Suppressor macrophage (primary cell): ENCODE measurements at regions not wholly inside any gene's neighbourhood (a gene's known extent, or its start where the extent isn't known, plus 50 kb on each side); places are given as distances from the start of the nearest gene placed in this dataset.
A peak's percentile ranks its signal among the peaks of the same experiment; 100 is the strongest.

Experiments used
- DNase-seq, 4 experiments: peaks; one replicate each; pipeline ENCODE4 v3.0.0-alpha.2; 2020 to 2022

DNA sequence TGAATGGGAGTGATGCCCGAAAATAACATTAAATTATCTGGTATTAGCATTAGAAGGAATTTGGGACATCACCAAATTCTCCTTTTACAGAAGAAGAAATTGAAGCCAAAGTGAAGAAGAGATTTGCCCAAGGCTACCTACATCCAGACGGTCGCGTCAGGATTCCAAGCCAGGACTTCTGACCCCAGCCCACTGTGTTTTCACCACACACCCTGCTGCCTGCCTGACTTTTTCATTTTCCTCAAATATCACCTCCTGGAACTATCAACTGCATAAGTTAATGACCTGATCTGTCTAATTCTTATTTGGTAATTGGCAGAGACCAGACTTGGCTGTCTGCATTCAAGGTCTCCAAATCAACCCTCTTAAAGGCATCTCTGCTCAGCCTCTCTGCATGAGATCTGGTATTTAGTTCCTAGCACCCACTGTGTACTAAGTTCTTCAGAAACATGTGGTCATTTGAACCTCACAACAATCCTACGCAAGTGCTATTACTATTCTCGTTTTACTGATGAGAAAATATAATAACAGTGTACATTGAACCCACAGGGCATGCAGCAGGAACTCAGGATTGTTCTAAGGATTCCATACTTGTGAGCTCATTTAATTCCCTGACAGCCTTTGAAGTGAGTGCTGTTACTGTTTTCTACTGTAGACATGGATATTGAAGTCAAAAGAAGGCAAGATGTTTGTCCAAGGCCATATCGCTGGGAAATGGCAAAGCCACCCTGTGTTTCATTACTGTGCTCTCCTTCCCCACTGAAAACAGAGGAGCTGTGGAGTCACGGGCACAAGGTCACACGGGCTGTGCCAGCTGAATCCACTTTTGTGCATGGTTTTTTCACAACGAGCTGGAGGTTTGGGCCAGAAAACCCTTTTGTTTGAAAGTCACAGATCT lies 195.2 kb upstream of the C1QTNF7 start:
- peak in 1 of 4 experiments; percentile 15 for DNase-seq

DNA sequence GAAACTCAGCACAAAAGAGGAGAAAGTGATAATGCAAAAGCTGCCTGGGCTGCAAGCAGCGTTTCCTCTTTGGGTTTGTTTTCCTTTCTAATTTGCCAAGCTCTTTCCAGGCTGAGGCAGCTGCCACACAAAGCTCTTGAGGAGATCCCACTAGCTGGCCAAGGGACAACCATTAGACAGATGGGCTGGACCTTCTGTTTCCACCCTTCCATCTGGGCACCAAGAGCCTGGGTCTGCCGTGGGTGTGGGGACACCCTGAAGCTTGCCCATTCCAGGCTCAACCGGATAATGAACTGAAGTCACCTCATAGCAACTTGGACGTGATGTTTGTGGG lies 194.6 kb upstream of the C1QTNF7 start:
- DNase-seq, result peak in 3 of 4 experiments; percentile 36 to 45 (median 40)

DNA sequence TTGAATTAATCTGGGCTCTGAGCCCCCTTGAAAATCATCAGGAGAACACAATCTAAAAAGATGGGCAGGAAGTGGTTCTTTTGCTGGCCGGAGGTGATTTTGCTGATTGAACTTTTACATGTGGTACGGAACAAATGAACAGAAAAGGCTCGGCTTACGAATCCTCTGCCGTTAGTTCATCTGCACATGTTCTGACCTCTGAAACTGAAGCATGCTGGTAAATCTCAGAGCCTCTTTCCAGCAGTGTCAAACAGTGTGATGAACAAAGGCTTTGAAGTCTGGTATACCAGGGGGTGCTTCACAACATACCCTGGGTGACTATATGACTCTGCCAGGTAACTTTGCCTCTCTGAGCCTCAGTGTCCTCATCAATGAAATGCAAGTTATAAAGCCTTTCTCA lies 194.2 kb upstream of the C1QTNF7 start:
- DNase-seq, result peak in 1 of 4 experiments; percentile 4

DNA sequence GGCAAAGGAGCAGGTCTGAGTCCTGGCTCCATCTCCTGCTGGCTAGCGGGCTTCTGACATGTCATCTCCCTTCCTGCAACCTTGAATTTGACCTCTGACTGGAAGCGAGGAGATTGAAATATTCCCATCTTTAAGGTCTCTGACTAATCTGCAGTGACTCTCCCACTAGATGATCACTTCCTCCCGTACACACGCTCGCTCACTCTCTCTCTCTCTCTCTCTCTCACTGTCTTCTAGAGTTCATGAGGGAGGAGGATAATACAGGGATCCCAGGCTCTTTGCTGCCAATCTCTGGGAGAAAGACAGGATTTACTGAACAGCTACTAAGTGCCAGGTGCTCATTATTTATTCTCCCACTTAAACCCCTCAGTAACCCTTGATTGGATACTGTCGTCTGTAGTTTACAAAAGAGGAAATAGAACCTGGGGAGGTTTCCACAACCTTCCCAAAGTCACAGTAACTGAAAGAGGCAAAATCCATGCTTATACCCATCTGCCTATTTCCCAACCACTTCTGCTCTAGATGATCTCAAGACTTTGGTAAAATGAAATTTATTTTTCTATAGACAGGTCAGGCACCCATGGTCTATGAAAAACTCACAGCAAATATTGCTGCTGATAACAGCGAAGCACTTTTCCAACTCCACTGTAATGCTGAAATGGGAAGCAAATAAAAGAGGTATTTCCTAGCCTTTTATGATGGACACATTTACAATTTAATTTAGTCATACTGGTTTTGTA lies 193.5 kb upstream of the C1QTNF7 start:
- DNase-seq, result peak; percentile 39 to 67 (median 54)

DNA sequence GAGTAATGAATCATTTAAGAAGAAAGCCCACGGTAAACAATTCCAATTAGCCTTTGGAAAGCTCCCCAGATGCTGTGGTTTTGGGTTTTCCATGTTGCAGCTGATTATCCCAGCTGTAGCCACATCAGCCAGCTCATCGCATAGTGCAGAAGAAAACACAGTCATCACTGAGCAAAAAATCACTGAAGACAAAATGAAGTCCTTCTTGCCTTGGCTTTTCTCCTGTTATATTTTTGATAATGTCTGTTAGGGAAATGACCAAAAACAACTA lies 193.0 kb upstream of the C1QTNF7 start:
- DNase-seq, result peak in 1 of 4 experiments; percentile 5

DNA sequence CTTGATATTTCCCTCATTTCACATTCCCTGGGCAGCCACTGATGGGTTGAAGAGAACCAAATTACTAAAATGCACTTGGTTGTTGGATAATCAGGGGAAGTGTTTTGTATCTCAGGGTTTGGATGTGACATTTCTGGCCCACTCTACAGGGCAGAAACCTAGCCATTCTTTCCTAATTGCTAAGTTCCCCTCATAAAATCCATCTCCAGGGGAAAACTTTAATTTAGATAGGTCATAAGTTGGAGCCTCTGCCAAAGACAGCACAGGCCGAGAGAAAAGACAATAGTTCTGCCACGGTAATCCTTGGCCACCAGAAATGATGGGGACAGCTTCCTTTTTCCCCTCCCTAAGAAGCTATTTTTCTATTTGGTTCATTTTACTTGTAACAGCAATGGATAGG lies 192.7 kb upstream of the C1QTNF7 start:
- no peak for DNase-seq

DNA sequence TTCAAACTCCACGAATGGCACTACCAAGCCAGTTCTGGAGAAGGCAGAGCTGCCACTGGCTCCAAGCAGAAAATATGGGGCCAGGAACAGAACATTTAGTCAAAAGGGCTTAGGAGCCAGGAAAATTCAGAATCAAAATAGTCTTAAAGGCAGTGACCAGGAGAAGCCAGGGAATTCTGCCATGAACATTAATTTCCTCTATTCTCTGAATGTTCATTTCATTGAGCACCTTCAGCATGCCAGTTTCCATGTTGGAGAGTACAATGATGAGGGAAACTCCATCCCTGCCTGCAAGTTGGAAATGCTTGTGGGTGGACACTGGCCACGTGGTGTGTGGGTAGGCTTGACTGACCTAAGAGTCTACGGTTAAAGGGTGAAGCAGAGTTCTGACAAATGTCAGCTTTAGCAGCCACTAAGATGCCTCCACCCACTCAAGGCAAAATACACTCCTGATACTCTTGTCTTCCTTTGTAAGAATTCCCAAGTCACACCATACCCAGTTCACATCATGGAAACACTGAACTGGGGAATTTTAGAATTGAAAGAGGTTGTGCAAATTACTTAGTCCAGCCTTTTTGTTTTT lies 190.1 kb upstream of the C1QTNF7 start:
- peak; percentile 44 to 69 (median 64) for DNase-seq

DNA sequence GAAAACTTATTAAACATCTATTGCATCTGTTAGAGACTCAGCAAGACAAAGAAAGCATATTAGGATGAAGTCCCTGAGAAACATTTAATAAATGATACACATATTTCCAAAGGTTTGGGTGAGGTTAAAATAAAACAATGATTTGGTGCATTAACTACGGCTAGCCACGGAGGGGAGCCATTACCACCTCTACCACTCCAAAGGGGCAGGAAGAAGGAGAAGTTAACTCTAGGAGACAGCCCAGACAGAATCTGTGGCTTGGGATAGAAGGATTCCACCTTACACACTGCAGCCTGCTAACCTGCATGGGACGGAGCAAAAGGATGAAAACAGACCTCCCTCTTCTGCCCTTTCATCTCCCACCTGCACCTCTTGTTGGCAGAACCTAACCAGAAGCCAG lies 189.1 kb upstream of the C1QTNF7 start:
- peak; percentile 56 to 79 (median 74) for DNase-seq

DNA sequence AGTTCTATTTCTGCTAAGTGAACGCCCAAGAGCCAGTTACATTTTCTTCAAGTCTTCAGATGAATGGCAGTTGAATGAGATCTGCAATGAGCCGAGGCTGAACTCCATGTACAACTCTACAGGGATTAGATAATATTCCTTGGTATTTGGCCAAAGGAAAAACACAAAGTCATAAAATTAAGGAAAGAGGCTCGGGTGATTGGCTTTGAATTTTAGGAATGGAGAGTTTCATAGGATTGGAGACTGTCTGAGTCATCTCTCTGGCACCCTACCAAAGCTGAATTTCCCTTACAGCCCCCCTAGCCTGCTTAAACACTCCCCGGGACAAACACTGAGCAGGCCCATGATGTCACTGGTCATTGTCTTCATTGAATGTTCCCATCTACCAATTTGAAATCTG lies 188.0 kb upstream of the C1QTNF7 start:
- DNase-seq, result no peak

DNA sequence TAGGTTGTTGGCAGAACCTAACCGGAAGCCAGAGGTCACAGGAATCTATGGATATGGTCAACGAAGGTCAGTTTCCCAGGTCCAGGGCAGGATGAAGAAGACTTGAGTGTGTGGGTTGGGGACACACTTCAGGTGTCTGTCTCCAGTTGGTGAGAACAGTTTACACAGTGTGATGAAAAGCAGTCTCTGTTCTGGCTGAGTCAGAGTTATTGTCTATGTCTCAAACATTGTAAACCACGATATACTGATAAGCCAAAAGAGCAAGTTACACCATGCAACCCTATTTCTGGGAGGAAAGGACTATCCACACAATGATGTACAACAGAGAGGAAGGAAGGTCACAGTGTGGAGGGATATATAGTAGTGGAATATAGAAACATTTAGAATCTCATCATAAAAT lies 187.1 kb upstream of the C1QTNF7 start:
- DNase-seq, result no peak

DNA sequence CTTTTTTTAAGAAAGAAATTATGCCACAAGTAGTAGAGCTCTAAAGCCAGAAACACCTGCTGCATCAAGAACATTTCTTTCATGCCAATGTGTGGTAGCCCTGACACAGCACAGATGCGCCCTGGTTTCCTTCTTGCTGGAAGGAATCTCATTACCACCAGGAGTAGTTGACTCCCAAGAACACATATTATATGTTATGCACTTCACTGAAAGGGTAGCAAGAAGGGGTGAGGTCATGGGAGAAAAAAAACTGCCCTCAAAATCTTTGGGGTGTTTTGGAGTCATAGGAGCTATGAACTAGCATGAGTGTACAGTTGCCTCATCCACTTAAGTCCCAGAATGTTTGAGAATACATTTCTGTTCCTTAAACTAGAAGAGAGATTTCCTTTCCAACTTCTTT lies 185.8 kb upstream of the C1QTNF7 start:
- DNase-seq, result peak in 2 of 4 experiments; percentile 24 to 33

DNA sequence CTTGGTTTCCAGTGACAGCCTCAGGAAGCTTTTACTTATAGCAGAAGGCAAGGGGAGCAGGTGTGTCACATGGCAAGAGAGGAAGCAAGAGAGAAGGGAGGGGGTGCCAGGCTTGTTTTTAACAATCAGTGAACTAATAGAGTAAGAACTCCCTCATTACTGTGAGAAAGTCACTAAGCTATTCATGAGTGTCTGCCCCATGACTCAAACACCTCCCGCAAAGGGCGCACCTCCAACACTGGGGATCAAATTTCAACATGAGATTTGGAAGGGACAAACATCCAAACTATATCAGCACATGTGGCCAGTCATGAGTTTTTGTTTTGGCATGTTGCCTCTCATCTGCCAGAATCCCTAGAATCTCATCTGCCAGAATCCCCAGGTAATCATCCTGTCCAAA lies 183.5 kb upstream of the C1QTNF7 start:
- no peak for DNase-seq

DNA sequence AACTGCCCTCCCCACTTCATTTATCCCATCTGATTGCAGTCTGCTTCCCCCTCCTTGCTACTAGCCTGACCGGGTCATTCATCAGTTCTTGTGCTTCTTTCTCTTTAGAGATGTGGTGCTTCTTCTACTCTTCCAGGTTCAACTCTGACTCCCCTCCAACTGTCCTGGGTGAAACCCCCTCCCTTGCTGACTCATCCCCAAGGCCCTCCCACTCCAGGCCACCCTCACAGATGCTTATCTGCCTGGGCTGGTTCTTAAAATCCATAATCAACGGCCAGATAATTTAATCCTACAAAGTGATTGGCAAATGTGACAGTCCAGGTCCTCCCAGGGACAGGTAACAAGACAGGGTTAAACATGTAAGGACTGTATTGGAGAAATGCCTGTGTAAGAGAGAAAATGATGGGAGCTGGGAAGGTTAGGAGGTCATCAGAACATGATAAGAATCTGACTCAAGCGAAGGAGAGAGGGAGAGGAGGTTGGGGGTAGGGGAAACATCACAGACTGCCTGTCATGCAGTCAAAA lies 182.8 kb upstream of the C1QTNF7 start:
- DNase-seq, result no peak

DNA sequence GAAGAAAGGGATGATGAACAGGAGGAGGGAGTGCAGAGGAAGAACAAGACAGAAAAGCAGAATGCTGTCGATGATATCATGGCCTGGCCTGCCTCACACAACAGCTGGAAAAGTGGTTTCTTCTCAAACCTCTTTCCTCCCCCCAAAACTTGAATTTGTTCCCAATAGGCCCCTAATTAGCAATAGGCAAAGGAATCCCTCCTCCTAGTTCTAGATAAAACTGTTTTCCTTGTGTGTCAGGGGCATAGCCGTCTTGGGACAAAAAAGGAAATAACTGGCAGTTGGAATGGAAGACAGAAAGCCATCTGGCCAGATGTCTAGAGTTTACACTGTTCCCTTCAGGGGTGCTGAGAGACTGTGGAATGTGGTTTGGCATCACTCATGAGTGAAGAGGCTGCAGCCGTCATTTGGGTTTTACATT lies 177.8 kb upstream of the C1QTNF7 start:
- DNase-seq, result no peak

DNA sequence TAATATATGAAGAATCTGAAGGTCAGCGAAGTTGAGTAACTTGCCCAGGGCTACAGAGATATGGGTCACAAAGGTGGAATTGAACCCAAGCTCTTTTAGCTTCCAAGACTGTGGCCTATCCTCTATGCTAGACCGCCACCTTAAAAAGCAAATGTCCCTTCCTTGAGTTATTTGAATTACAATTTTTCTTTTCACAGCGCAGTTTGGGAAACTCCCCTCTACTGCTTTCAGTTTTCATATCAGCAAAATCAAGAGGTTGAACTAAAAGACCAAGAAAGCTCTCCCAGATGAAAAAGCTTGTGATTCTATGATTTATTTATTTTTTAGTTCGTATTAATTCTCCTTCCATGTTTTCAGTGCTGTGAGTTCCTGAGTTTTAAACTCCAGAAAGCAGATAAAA lies 174.5 kb upstream of the C1QTNF7 start:
- no peak for DNase-seq

DNA sequence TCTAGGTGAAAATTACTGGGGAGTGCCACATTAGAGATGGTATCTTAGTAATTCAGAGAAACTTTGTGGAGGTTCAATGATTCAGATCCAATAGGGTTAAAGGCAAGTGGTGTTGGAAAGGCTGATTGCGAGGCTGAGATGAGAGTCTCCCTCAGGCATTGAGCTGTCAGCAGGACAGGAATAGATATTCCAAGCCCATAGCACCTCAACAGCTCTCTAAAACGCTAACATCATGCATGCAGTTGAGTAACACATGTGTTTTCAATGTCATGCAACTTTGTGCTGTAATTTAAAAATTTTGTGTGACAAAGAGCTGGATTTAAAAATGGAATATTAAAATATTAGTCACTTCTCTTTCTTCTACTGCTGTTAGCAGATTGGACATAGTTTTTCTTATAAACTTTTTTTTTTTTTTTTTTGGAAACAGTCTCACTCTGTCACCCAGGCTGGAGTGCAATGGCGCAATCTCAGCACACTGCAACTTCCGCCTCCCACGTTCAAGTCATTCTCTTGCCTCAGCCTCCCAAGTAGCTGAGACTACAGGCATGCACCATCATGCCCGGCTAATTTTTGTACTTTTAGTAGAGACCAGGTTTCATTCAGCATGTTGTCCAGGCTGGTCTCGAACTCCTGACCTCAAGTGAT lies 173.5 kb upstream of the C1QTNF7 start:
- peak; percentile 72 to 85 (median 80) for DNase-seq

DNA sequence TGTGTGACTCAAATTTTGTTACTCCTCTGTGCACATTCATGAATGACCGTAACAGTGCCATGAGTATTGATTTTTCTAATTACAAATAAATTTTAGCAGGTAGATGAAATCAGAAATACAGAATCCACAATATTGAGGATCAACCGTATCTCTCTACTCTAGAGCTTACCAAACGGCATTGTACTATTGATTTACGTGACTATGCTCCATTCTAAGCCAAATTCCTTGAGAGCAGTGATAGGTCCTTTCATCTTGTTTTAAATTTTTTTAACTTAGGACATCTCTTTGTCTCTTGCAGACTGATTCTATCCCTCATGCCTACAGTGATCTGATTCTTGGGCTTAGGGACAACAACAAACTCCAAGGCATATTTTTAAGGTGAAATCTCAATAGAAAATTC lies 172.3 kb upstream of the C1QTNF7 start:
- DNase-seq, result no peak

DNA sequence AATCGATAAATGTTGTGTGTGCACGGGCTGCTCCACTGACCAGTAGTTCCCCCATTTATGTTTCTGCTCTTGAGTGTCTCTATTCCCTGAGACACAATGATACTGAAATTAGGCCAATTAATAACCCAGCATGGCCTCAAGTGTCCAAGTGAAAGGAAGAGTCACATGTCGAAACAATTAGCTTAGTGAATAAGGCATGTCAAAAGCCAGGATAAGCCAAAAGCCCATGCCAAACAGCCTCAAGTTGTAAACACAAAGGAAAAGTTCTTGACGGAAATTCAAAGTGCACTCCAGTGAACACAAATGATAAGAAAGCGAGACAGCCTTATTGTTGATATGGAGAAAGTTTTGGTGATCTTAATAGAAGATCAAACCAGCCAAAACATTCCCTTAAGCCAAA lies 167.1 kb upstream of the C1QTNF7 start:
- DNase-seq, result no peak

DNA sequence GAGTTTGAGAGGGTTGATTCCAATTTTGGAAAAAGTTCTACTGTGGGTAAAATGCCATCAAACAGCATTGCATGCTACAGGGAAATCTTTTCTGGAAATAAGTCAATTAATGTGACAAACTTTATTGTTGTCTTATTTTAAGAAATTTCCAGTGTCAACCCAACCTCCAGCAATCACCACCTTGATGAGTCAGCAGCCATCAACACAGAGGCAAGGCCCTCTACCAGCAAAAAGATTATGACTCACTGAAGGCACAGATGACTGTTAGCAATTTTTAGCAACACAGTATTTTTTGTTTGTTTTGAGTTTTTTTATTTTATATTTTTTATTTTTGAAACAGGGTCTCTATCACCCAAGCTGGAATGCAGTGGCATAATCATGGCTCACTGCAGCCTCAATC lies 165.4 kb upstream of the C1QTNF7 start:
- DNase-seq, result no peak

DNA sequence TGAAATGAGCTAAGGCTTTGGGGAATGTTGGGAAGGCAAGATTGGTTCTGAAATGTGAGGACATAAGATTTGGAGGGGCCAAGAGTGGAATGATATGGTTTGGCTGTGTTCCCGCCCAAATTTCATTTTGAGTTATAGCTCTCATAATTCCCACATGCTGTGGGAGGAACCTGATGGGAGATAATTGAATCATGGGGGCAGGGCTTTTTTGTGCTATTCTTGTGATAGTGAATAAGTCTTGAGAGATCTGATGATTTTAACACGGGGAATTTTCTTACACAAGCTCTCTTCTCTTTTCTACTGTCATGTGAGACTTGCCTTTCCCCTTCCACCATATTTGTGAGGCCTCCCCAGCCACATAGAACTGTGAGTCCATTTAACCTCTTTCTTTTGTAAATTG lies 157.6 kb upstream of the C1QTNF7 start:
- peak; percentile 24 to 66 (median 42) for DNase-seq

DNA sequence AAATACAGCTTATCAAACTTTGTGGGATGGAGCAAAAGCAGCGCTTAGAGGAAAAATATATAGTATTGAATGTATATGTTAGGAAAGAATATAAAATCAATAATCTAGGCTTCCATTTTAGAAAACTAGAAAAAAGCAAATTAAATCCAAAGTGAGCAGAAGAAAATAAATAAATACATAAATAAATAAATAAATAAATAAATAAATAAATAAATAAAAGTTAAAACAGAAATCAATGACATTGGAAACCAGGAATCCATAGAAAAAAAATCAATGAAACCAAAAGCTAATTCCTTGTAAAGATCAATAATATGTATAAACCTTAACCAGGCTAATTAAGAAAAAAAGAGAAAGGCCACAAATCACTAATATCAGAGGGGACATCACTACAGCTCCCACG lies 141.8 kb upstream of the C1QTNF7 start:
- DNase-seq, result no peak

DNA sequence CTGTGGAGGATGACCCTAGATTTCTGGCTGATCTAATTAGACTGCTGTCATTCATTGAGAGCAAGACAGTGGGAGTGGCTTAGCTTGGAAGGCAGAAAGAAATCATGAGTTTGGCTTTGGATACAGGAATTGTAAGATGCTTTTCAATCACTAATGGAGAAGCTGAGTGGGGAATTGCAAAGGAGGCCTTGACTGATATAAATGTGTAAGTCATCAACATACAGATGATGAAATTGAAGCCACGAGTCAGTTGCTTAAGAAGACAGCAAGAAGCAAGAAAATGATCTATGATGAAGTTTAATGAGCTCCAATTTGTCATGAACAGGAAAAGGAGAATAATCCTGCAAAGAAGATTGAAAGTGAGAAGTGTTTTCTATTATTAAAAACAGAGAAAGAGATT lies 136.7 kb upstream of the C1QTNF7 start:
- peak; percentile 40 to 79 (median 57) for DNase-seq

DNA sequence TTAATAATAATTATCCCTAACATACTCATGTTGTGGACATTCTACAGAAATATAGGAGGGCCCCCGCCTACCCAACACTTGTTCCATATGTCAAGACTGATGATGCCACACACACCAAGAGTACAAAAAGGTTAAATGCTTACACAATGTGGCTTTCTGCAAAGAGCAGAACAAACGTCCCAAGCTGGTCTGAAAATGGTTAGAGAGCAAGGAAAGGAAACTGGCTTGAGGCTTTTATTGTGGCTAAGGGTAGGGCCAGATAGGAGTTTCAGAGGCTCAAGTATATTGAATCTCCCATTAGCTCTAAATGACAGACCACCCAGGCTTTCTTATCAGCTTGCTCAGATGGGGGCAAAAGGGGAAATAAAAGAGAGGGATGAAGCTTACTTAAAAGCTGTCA lies 134.1 kb upstream of the C1QTNF7 start:
- peak; percentile 16 to 67 (median 47) for DNase-seq
